Esophagus muscularis mucosa (tissue), 3 donors: ENCODE measurements at regions not wholly inside any gene's neighbourhood (a gene's known extent, or its start where the extent isn't known, plus 50 kb on each side); places are given as distances from the start of the nearest gene placed in this dataset.

ENCODE experiments used
- CTCF ChIP-seq, 3 experiments: fragments of 200-600 bp in 2 of 3; fragments of 450-650 bp in 1 of 3; sonication (generic) in 2 of 3; IDR thresholded peaks; one replicate each; pipeline ENCODE4 v1.5.1; 2017 to 2019; ENCODE audit warnings: antibody characterized with exemption in 3 of 3, mild to moderate bottlenecking in 2 of 3, moderate library complexity in 1 of 3
- POLR2AphosphoS5 ChIP-seq, 2 donors: sonication (generic); formaldehyde crosslinking; IDR thresholded peaks; one replicate each; pipeline ENCODE4 v1.6.1; 2017; ENCODE audit warnings: antibody characterized with exemption in 2 of 2

GRCh38 chr7:119949053-119949452 lies 323.9 kb upstream of the KCND2 start:
- TF ChIP-seq POLR2AphosphoS5 (IDR thresholded peaks at IDR 0.05) (no peak), CTCF (IDR thresholded peaks at IDR 0.05) (no peak)
